GM21526 (cell line): ENCODE measurements at regions not wholly inside any gene's neighbourhood (a gene's known extent, or its start where the extent isn't known, plus 50 kb on each side); places are given as distances from the start of the nearest gene placed in this dataset.
"Not testable (repeated sequence)": the region's sequence is repeated elsewhere in the genome, so short reads cannot be mapped to it uniquely, and the experiment has no call there.

Experiments
- ATAC-seq: cut with Tn5 transposase; IDR thresholded peaks from one replicate; pipeline ENCODE4 v1.9.1; 2021; ENCODE audit warnings: moderate library complexity; ENCODE audit not compliant: unreplicated experiment, low FRiP score

GRCh38 chrX:65610481-65610880 is 57.0 kb upstream of the MSN start:
- no peak for ATAC-seq

- ATAC-seq: no peak
These were observed 57.4 kb upstream of the MSN start for GRCh38 chrX:65610040-65610439.

- no peak for ATAC-seq
These were observed 58.2 kb upstream of the MSN start for GRCh38 chrX:65609237-65609636.

- no peak for ATAC-seq
These were observed 59.4 kb upstream of the MSN start for GRCh38 chrX:65608026-65608425.

GRCh38 chrX:65607070-65607742 is 60.2 kb upstream of the MSN start:
- no peak for ATAC-seq

GRCh38 chrX:65602221-65602560 is 65.3 kb upstream of the MSN start:
- no peak for ATAC-seq

- ATAC-seq: no peak
These were observed 65.8 kb upstream of the MSN start for GRCh38 chrX:65601530-65602220.

- no peak for ATAC-seq
These were observed 66.3 kb upstream of the MSN start for GRCh38 chrX:65601126-65601525.

GRCh38 chrX:65600106-65600505 is 65.5 kb upstream of the LAS1L start:
- ATAC-seq: no peak

GRCh38 chrX:65598559-65599147 is 64.1 kb upstream of the LAS1L start:
- ATAC-seq: no peak

GRCh38 chrX:65596270-65597034 is 61.9 kb upstream of the LAS1L start:
- ATAC-seq: peak; percentile 59

- peak; percentile 80 for ATAC-seq
These were observed 60.9 kb upstream of the LAS1L start for GRCh38 chrX:65595460-65595876.

- no peak for ATAC-seq
These were observed 56.6 kb upstream of the LAS1L start for GRCh38 chrX:65591206-65591605.

GRCh38 chrX:65589304-65589703 is 54.7 kb upstream of the LAS1L start:
- ATAC-seq: no peak

- ATAC-seq: no peak
These were observed 54.2 kb upstream of the LAS1L start for GRCh38 chrX:65588795-65589194.

- ATAC-seq: no peak
These were observed 53.3 kb upstream of the LAS1L start for GRCh38 chrX:65587616-65588526.

GRCh38 chrX:65586491-65586890 is 51.9 kb upstream of the LAS1L start:
- no peak for ATAC-seq

GRCh38 chrX:65585226-65585625 is 50.6 kb upstream of the LAS1L start:
- ATAC-seq: not testable (repeated sequence)
